H9 (cell line): ENCODE measurements at regions not wholly inside any gene's neighbourhood (a gene's known extent, or its start where the extent isn't known, plus 50 kb on each side); places are given as distances from the start of the nearest gene placed in this dataset.

ENCODE experiments used
- DNase-seq: peaks from one replicate; pipeline ENCODE4 v3.0.0-alpha.2; 2017
- H2AFZ ChIP-seq: one replicate; pipeline ENCODE4 v1.6.1; 2013; ENCODE audit warnings: mild to moderate bottlenecking, low read length, control low read depth, moderate library complexity
- H2AK5ac ChIP-seq: 2 replicates; pipeline ENCODE4 v1.6.1; 2013; ENCODE audit warnings: low read length, control low read depth, mixed read lengths; ENCODE audit not compliant: insufficient read length
- H2BK120ac ChIP-seq: one replicate; pipeline ENCODE4 v1.6.1; 2013; ENCODE audit warnings: low read depth, mild to moderate bottlenecking, low read length, control low read depth, inconsistent platforms; ENCODE audit not compliant: poor library complexity, severe bottlenecking
- H2BK12ac ChIP-seq: 2 replicates; pipeline ENCODE4 v1.6.1; 2013; ENCODE audit warnings: low read length, control low read depth, mixed read lengths, low read depth; ENCODE audit not compliant: insufficient read length
- H2BK15ac ChIP-seq: 2 replicates; pipeline ENCODE4 v1.6.1; 2013; ENCODE audit warnings: low read depth, low read length, control low read depth
- H2BK20ac ChIP-seq: one replicate; pipeline ENCODE4 v1.6.1; 2013; ENCODE audit warnings: low read depth, mild to moderate bottlenecking, low read length, control low read depth, inconsistent platforms; ENCODE audit not compliant: poor library complexity, severe bottlenecking
- H2BK5ac ChIP-seq: 2 replicates; pipeline ENCODE4 v1.6.1; 2013; ENCODE audit warnings: low read length, control low read depth, mixed read lengths; ENCODE audit not compliant: insufficient read length
- H3K14ac ChIP-seq: 2 replicates; pipeline ENCODE4 v1.6.1; 2013; ENCODE audit warnings: low read length, control low read depth; ENCODE audit not compliant: insufficient read depth
- H3K18ac ChIP-seq: 2 replicates; pipeline ENCODE4 v1.6.1; 2013; ENCODE audit warnings: low read depth, mild to moderate bottlenecking, mixed read lengths, low read length, control low read depth; ENCODE audit not compliant: insufficient read length
- H3K23ac ChIP-seq: 2 replicates; pipeline ENCODE4 v1.6.1; 2013; ENCODE audit warnings: low read length, control low read depth, mixed read lengths, low read depth; ENCODE audit not compliant: insufficient read length
- H3K23me2 ChIP-seq: 2 replicates; pipeline ENCODE4 v1.6.1; 2013; ENCODE audit warnings: low read depth, mild to moderate bottlenecking, mixed read lengths, low read length, control low read depth; ENCODE audit not compliant: insufficient read length, poor library complexity, severe bottlenecking
- H3K27ac ChIP-seq: 2 replicates; pipeline ENCODE4 v1.5.1; 2013; ENCODE audit warnings: low read length, control low read depth, mixed read lengths, low read depth; ENCODE audit not compliant: insufficient read length
- H3K27me3 ChIP-seq: 2 replicates; pipeline ENCODE4 v1.6.1; 2013; ENCODE audit warnings: low read length, control low read depth, inconsistent platforms; ENCODE audit not compliant: insufficient read depth
- H3K4ac ChIP-seq: 2 replicates; pipeline ENCODE4 v1.6.1; 2013; ENCODE audit warnings: low read depth, mild to moderate bottlenecking, control low read depth, inconsistent platforms, low read length, moderate library complexity
- H3K4me1 ChIP-seq: 2 replicates; pipeline ENCODE4 v1.6.1; 2013; ENCODE audit warnings: low read length, control low read depth, inconsistent platforms; ENCODE audit not compliant: insufficient read depth
- H3K4me2 ChIP-seq: 2 replicates; pipeline ENCODE4 v1.6.1; 2013; ENCODE audit warnings: low read length, control low read depth, mixed read lengths; ENCODE audit not compliant: insufficient read length, insufficient read depth
- H3K56ac ChIP-seq: 2 replicates; pipeline ENCODE4 v1.6.1; 2013; ENCODE audit warnings: low read depth, mild to moderate bottlenecking, mixed read lengths, low read length, control low read depth; ENCODE audit not compliant: insufficient read length
- H3K79me1 ChIP-seq: 2 replicates; pipeline ENCODE4 v1.6.1; 2013; ENCODE audit warnings: low read depth, mild to moderate bottlenecking, moderate library complexity, low read length, control low read depth, inconsistent platforms; ENCODE audit not compliant: insufficient read depth, poor library complexity, severe bottlenecking
- H3K79me2 ChIP-seq: 2 replicates; pipeline ENCODE4 v1.6.1; 2013; ENCODE audit warnings: low read length, control low read depth, inconsistent platforms; ENCODE audit not compliant: insufficient read depth
- H3K9ac ChIP-seq: 2 replicates; pipeline ENCODE4 v1.6.1; 2013; ENCODE audit warnings: low read length, control low read depth, mixed read lengths; ENCODE audit not compliant: insufficient read length; ENCODE audit errors: extremely low read depth
- H3K9me3 ChIP-seq: one replicate; pipeline ENCODE4 v1.6.1; 2013; ENCODE audit warnings: low read depth, low read length, inconsistent platforms; ENCODE audit not compliant: control insufficient read depth
- H3T11ph ChIP-seq: one replicate; pipeline ENCODE4 v1.6.1; 2013; ENCODE audit warnings: mild to moderate bottlenecking, low read length, control low read depth, inconsistent platforms
- H4K20me1 ChIP-seq: one replicate; pipeline ENCODE4 v1.6.1; 2013; ENCODE audit not compliant: control insufficient read depth, insufficient read length, insufficient read depth
- H4K5ac ChIP-seq: 2 replicates; pipeline ENCODE4 v1.6.1; 2013; ENCODE audit warnings: low read depth, mild to moderate bottlenecking, mixed read lengths, low read length, control low read depth; ENCODE audit not compliant: insufficient read length
- H4K8ac ChIP-seq: replicated peaks from 2 replicates; pipeline ENCODE4 v1.6.1; 2013; ENCODE audit warnings: low read length, control low read depth, mixed read lengths, low read depth; ENCODE audit not compliant: insufficient read length
- H4K91ac ChIP-seq: 2 replicates; pipeline ENCODE4 v1.6.1; 2013; ENCODE audit warnings: low read depth, mild to moderate bottlenecking, moderate library complexity, mixed read lengths, low read length, control low read depth; ENCODE audit not compliant: insufficient read length
- H3K27ac Mint-ChIP-seq, 3 experiments: 2 replicates in 2 of 3; 3 replicates in 1 of 3; pipeline ENCODE4 v1.8.0; 2020 to 2021; ENCODE audit warnings: mixed read lengths in 3 of 3, mild to moderate bottlenecking in 1 of 3, moderate library complexity in 1 of 3
- H3K27me3 Mint-ChIP-seq: 2 replicates; pipeline ENCODE4 v1.8.0; 2021; ENCODE audit warnings: low read depth, mild to moderate bottlenecking, moderate library complexity, mixed read lengths
- H3K36me3 Mint-ChIP-seq, 3 experiments: 2 replicates in 2 of 3; 3 replicates in 1 of 3; pipeline ENCODE4 v1.8.0; 2020 to 2021; ENCODE audit warnings: low read depth in 3 of 3, mixed read lengths in 3 of 3; ENCODE audit not compliant: insufficient read depth in 1 of 3
- H3K4me1 Mint-ChIP-seq, 2 experiments: 2 replicates each; pipeline ENCODE4 v1.8.0; 2020; ENCODE audit warnings: mixed read lengths in 2 of 2
- H3K4me3 Mint-ChIP-seq, 2 experiments: 2 replicates in 1 of 2; 3 replicates in 1 of 2; pipeline ENCODE4 v1.8.0; 2020 to 2021; ENCODE audit warnings: mild to moderate bottlenecking in 2 of 2, mixed read lengths in 2 of 2, moderate library complexity in 1 of 2
- H3K9me3 Mint-ChIP-seq, 2 experiments: 2 replicates in 1 of 2; 3 replicates in 1 of 2; pipeline ENCODE4 v1.8.0; 2020; ENCODE audit warnings: mild to moderate bottlenecking in 2 of 2, mixed read lengths in 2 of 2, moderate library complexity in 1 of 2
- CTCF ChIP-seq: fragments of 200-600 bp; sonication (generic); conservative IDR thresholded peaks from 3 replicates; pipeline ENCODE4 v1.8.0; 2021; ENCODE audit warnings: antibody characterized with exemption, mild to moderate bottlenecking
- WGBS: extraction: QIAGEN DNeasy Blood & Tissue Kit; methylation state at CpG from one replicate; pipeline ENCODE4 v1.1.7; 2013; ENCODE audit warnings: missing lambda C conversion rate, low lambda C conversion rate, mixed read lengths; ENCODE audit not compliant: insufficient read length; ENCODE audit errors: extremely low coverage; 5-methylcytosine and 5-hydroxymethylcytosine counted together

GRCh38 chr12:85630851-85631250 lies 205.4 kb downstream of the RASSF9 start:
- Histone ChIP-seq H2BK20ac (no peak overlapping the region), H3K23ac (no peak overlapping the region), H4K20me1 (no peaks in the 10 kb centered on the region), H3K18ac (no peak overlapping the region), H3K4ac (no peak overlapping the region), H3K4me1 (no peaks in the 10 kb centered on the region), H2AK5ac (no peak overlapping the region), H2BK120ac (no peak overlapping the region), H2BK12ac (no peak overlapping the region), H4K8ac (no peak overlapping the region), H3K79me2 (no peaks in the 10 kb centered on the region), H2AFZ (no peak overlapping the region), H3K4me2 (no peak overlapping the region), H3K9me3 (no peaks in the 10 kb centered on the region), H4K91ac (no peak overlapping the region), H3K56ac (no peak overlapping the region), H3K27me3 (no peaks in the 10 kb centered on the region), H4K5ac (no peak overlapping the region), H3K79me1 (no peaks in the 10 kb centered on the region), H3T11ph (no peak overlapping the region), H2BK15ac (no peak overlapping the region), H3K14ac (no peak overlapping the region), H3K27ac (no peak overlapping the region), H2BK5ac (no peak overlapping the region), H3K23me2 (no peaks in the 10 kb centered on the region), H3K9ac (no peak overlapping the region)
- Mint-ChIP-seq H3K9me3 (no peaks in the 10 kb centered on the region), H3K4me1 (no peaks in the 10 kb centered on the region), H3K27ac (no peak overlapping the region), H3K4me3 (no peak overlapping the region), H3K36me3 (peaks cover 0 to 4% (median 0%) of the 10 kb centered on the region in 3 experiments; a peak in 1 of 7 replicates), H3K27me3 (no peaks in the 10 kb centered on the region)
- WGBS = no CpG with 5 or more reads among the region's 2 CpGs
- TF ChIP-seq CTCF = no peak
- DNase-seq = no peak
